Caki2 (cell line): ENCODE measurements at regions not wholly inside any gene's neighbourhood (a gene's known extent, or its start where the extent isn't known, plus 50 kb on each side); places are given as distances from the start of the nearest gene placed in this dataset.

ENCODE experiments used
- DNase-seq: peaks from one replicate; pipeline ENCODE4 v3.0.0-alpha.2; 2015; ENCODE audit warnings: low read depth
- in situ Hi-C: cut with HindIII; loops from 2 replicates; pipeline ENCODE4 v1.10.0; 2016; ENCODE audit warnings: low sequenced_read_pairs, low pct_unique_long_range_greater_than_20kb, mixed read lengths

GRCh38 chr7:97541188-97541587 is 190.7 kb upstream of the TAC1 start:
- in situ Hi-C loops, result no loop called here
- DNase-seq, result no peak

- in situ Hi-C loops, result no loop called here
- DNase-seq, result peak; percentile 24
These were observed 175.9 kb upstream of the TAC1 start for GRCh38 chr7:97555857-97556421.

- in situ Hi-C loops, result no loop called here
- no peak for DNase-seq
These were observed 166.2 kb upstream of the TAC1 start for GRCh38 chr7:97565665-97566064.

- DNase-seq, result no peak
- in situ Hi-C loops, result no loop called here
These were observed 158.8 kb upstream of the TAC1 start for GRCh38 chr7:97573065-97573464.

- DNase-seq, result no peak
- in situ Hi-C loops, result no loop called here
These were observed 155.8 kb upstream of the TAC1 start for GRCh38 chr7:97576043-97576442.

GRCh38 chr7:97578225-97578624 is 153.7 kb upstream of the TAC1 start:
- in situ Hi-C loops, result no loop called here
- no peak for DNase-seq

GRCh38 chr7:97580205-97580604 is 151.7 kb upstream of the TAC1 start:
- in situ Hi-C loops, result no loop called here
- DNase-seq, result no peak

GRCh38 chr7:97595439-97595838 is 136.4 kb upstream of the TAC1 start:
- in situ Hi-C loops, result no loop called here
- no peak for DNase-seq

- peak; percentile 17 for DNase-seq
- in situ Hi-C loops, result no loop called here
These were observed 129.9 kb upstream of the TAC1 start for GRCh38 chr7:97601931-97602457.

GRCh38 chr7:97620495-97620894 is 111.4 kb upstream of the TAC1 start:
- in situ Hi-C loops, result no loop called here
- no peak for DNase-seq

GRCh38 chr7:97623333-97623732 is 108.6 kb upstream of the TAC1 start:
- DNase-seq, result no peak
- in situ Hi-C loops, result no loop called here

- no peak for DNase-seq
- in situ Hi-C loops, result no loop called here
These were observed 101.8 kb upstream of the TAC1 start for GRCh38 chr7:97630116-97630515.

GRCh38 chr7:97635622-97636021 is 96.3 kb upstream of the TAC1 start:
- in situ Hi-C loops, result no loop called here
- DNase-seq, result no peak

- in situ Hi-C loops, result no loop called here
- DNase-seq, result peak; percentile 33
These were observed 92.8 kb upstream of the TAC1 start for GRCh38 chr7:97639036-97639435.

GRCh38 chr7:97659363-97660045 is 72.4 kb upstream of the TAC1 start:
- no peak for DNase-seq
- in situ Hi-C loops, result no loop called here

GRCh38 chr7:97667359-97667758 is 64.5 kb upstream of the TAC1 start:
- DNase-seq, result no peak
- in situ Hi-C loops, result no loop called here

- no peak for DNase-seq
- in situ Hi-C loops, result no loop called here
These were observed 60.3 kb upstream of the TAC1 start for GRCh38 chr7:97671571-97671970.

GRCh38 chr7:97680622-97681021 is 51.3 kb upstream of the TAC1 start:
- in situ Hi-C loops, result no loop called here
- no peak for DNase-seq
